ENCODE measurements at regions not wholly inside any gene's neighbourhood (a gene's known extent, or its start where the extent isn't known, plus 50 kb on each side); places are given as distances from the start of the nearest gene placed in this dataset.

DNA sequence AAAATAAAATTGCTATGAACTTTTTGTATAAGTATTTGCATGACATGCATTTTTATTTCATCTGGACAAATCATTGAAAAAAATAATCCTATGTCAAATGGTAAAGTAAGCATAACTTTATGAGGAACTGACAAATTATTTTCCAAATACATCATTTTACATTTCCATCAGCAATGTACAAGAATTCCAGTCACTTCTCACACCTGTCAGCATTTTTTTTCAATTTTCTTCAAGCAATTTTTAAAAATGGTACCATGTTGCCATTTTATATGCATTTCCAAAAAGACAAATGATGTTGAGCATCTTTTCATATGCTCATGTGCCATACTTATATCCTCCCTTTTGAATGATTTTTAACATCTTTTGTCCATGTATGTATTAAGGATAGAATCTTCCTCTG is 961.7 kb upstream of the PIK3C3 start:
- Histone ChIP-seq H3F3A (ENCODE audit: low read depth) (peaks cover 5% of the 10 kb centered on the region), H4K20me1 (ENCODE audit: low read depth) (no peaks in the 10 kb centered on the region), H3K9me3 (ENCODE audit: low read depth) (no peaks in the 10 kb centered on the region), H3K79me2 (ENCODE audit: low read depth) (no peaks in the 10 kb centered on the region), H2AFZ (replicated peaks) (no peak overlapping the region), H3K27ac (no peak overlapping the region), H3K4me1 (peaks cover 4% of the 10 kb centered on the region), H3K4me3 (no peak overlapping the region), H3K4me2 (no peak overlapping the region), H3K36me3 (no peaks in the 10 kb centered on the region), H3K9ac (no peak overlapping the region), H3K27me3 (no peaks in the 10 kb centered on the region)
- Mint-ChIP-seq H3K4me3 (no peak overlapping the region), H3K36me3 (no peaks in the 10 kb centered on the region), H3K27me3 (ENCODE audit: insufficient read depth, low read depth) (no peaks in the 10 kb centered on the region), H3K9me3 (no peaks in the 10 kb centered on the region), H3K4me1 (peaks cover 5% of the 10 kb centered on the region), H3K27ac (no peak overlapping the region)
- DNase-seq (ENCODE audit: low spot score) = no peak
- TF ChIP-seq EZH2 (IDR thresholded peaks at IDR 0.05) (no peak), EZH2phosphoT487 (IDR thresholded peaks at IDR 0.05) (no peak)
- TF ChIP-seq, protein P1, sequence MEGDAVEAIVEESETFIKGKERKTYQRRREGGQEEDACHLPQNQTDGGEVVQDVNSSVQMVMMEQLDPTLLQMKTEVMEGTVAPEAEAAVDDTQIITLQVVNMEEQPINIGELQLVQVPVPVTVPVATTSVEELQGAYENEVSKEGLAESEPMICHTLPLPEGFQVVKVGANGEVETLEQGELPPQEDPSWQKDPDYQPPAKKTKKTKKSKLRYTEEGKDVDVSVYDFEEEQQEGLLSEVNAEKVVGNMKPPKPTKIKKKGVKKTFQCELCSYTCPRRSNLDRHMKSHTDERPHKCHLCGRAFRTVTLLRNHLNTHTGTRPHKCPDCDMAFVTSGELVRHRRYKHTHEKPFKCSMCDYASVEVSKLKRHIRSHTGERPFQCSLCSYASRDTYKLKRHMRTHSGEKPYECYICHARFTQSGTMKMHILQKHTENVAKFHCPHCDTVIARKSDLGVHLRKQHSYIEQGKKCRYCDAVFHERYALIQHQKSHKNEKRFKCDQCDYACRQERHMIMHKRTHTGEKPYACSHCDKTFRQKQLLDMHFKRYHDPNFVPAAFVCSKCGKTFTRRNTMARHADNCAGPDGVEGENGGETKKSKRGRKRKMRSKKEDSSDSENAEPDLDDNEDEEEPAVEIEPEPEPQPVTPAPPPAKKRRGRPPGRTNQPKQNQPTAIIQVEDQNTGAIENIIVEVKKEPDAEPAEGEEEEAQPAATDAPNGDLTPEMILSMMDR (IDR thresholded peaks at IDR 0.05) = no peak

DNA sequence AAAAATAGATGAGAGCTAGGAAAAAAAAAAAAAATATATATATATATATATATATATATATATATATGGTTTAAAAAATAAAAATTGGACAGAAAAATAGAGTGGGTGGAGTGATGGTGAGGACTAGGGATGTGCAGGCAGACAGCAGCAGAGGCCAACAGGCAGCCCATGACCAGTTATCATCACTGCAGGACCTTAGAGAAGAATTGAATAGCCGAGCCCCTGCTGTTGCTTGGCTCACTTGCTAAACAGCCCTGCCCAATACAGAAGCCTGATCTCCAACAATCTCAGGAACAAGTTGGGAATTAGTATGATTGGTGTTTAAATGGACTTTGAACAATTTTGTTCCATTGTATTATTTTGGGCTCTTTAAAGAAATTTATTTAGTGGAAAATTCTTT is 967.5 kb upstream of the PIK3C3 start:
- Mint-ChIP-seq H3K27ac (no peak overlapping the region), H3K4me3 (no peak overlapping the region), H3K9me3 (no peaks in the 10 kb centered on the region), H3K4me1 (peaks cover 12% of the 10 kb centered on the region), H3K36me3 (no peaks in the 10 kb centered on the region), H3K27me3 (ENCODE audit: insufficient read depth, low read depth) (no peaks in the 10 kb centered on the region)
- Histone ChIP-seq H4K20me1 (ENCODE audit: low read depth) (no peaks in the 10 kb centered on the region), H3K9me3 (ENCODE audit: low read depth) (no peaks in the 10 kb centered on the region), H3K9ac (no peak overlapping the region), H3K79me2 (ENCODE audit: low read depth) (no peaks in the 10 kb centered on the region), H3K36me3 (no peaks in the 10 kb centered on the region), H2AFZ (replicated peaks) (no peak overlapping the region), H3K4me2 (peak overlapping the region; percentile 35), H3K27me3 (no peaks in the 10 kb centered on the region), H3K4me3 (no peak overlapping the region), H3F3A (ENCODE audit: low read depth) (peaks cover 9% of the 10 kb centered on the region), H3K4me1 (peaks cover 13% of the 10 kb centered on the region), H3K27ac (no peak overlapping the region)
- peak; percentile 5 for DNase-seq (ENCODE audit: low spot score)
- no peak for TF ChIP-seq EZH2 (IDR thresholded peaks at IDR 0.05)
- TF ChIP-seq, protein P1 (IDR thresholded peaks at IDR 0.05) = no peak
- no peak for TF ChIP-seq EZH2phosphoT487 (IDR thresholded peaks at IDR 0.05)

DNA sequence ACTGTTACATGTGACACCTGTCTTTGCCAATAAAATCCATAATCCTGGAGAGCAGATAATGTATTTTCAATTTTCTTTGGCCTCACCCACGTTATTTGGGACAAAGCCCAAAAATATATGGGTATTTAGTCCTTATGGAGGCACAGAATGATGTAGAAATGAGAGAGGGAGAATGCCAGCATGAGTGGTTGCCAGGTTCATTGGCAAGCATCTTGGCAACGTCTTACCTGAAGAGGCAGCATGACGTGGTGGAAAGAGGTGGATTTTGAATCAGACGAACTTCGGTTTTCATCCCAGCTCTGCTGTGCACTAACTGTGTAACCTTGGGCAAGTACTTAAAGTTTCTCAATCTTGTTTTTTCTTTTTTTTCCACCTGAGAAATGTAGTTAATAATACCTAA is 969.6 kb upstream of the PIK3C3 start:
- Mint-ChIP-seq H3K4me3 (no peak overlapping the region), H3K4me1 (peaks cover 12% of the 10 kb centered on the region), H3K27me3 (ENCODE audit: insufficient read depth, low read depth) (no peaks in the 10 kb centered on the region), H3K27ac (no peak overlapping the region), H3K36me3 (no peaks in the 10 kb centered on the region), H3K9me3 (no peaks in the 10 kb centered on the region)
- Histone ChIP-seq H3F3A (ENCODE audit: low read depth) (peaks cover 9% of the 10 kb centered on the region), H3K27me3 (no peaks in the 10 kb centered on the region), H3K9ac (no peak overlapping the region), H3K9me3 (ENCODE audit: low read depth) (no peaks in the 10 kb centered on the region), H4K20me1 (ENCODE audit: low read depth) (no peaks in the 10 kb centered on the region), H3K36me3 (no peaks in the 10 kb centered on the region), H3K27ac (no peak overlapping the region), H3K79me2 (ENCODE audit: low read depth) (no peaks in the 10 kb centered on the region), H2AFZ (replicated peaks) (no peak overlapping the region), H3K4me1 (peaks cover 13% of the 10 kb centered on the region), H3K4me3 (no peak overlapping the region), H3K4me2 (no peak overlapping the region)
- DNase-seq (ENCODE audit: low spot score) = no peak
- TF ChIP-seq, protein P1 (IDR thresholded peaks at IDR 0.05) = no peak
- no peak for TF ChIP-seq EZH2phosphoT487 (IDR thresholded peaks at IDR 0.05)
- no peak for TF ChIP-seq EZH2 (IDR thresholded peaks at IDR 0.05)
